ENCODE measurements at regions not wholly inside any gene's neighbourhood (a gene's known extent, or its start where the extent isn't known, plus 50 kb on each side); places are given as distances from the start of the nearest gene placed in this dataset.

GRCh38 chr10:21022821-21023220 lies 125.7 kb upstream of the NEBL start:
- TF ChIP-seq, protein P1, sequence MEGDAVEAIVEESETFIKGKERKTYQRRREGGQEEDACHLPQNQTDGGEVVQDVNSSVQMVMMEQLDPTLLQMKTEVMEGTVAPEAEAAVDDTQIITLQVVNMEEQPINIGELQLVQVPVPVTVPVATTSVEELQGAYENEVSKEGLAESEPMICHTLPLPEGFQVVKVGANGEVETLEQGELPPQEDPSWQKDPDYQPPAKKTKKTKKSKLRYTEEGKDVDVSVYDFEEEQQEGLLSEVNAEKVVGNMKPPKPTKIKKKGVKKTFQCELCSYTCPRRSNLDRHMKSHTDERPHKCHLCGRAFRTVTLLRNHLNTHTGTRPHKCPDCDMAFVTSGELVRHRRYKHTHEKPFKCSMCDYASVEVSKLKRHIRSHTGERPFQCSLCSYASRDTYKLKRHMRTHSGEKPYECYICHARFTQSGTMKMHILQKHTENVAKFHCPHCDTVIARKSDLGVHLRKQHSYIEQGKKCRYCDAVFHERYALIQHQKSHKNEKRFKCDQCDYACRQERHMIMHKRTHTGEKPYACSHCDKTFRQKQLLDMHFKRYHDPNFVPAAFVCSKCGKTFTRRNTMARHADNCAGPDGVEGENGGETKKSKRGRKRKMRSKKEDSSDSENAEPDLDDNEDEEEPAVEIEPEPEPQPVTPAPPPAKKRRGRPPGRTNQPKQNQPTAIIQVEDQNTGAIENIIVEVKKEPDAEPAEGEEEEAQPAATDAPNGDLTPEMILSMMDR (IDR thresholded peaks at IDR 0.05), result no peak
- no peak for TF ChIP-seq ZFX (IDR thresholded peaks at IDR 0.05; ENCODE audit: borderline replicate concordance)
